ENCODE measurements at regions not wholly inside any gene's neighbourhood (a gene's known extent, or its start where the extent isn't known, plus 50 kb on each side); places are given as distances from the start of the nearest gene placed in this dataset.

DNA sequence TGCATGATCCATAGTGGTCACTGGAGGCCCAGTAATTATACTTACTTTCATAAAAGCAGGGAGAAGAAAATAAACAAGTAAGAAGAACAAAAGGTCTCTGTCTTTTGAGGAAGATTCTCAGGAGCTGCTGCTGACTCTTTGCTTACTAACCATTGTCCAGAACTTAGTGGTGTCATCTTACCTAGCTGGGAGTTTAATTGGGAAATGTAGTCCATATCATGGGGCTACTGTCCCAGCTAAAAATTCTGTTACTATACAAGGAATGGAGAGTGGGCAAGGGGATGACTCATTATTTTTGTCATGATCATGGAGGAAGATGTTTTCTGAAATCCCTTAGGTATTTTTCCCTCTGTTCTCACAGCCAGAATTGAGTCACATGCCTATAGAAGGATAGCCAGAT is 639.3 kb downstream of the MTRR start:
- no peaks in the 10 kb centered on the region for H3K4me1 ChIP-seq
- no peak for DNase-seq (ENCODE audit: extremely low spot score in 2 of 2)
- H3K9me3 ChIP-seq = no peaks in the 10 kb centered on the region
- TF ChIP-seq POLR2A (IDR thresholded peaks at IDR 0.05) (no peak), POLR2AphosphoS5 (IDR thresholded peaks at IDR 0.05; ENCODE audit: insufficient read depth in 1 of 2, low read depth in 1 of 2) (no peak)
- TF ChIP-seq, protein P1, sequence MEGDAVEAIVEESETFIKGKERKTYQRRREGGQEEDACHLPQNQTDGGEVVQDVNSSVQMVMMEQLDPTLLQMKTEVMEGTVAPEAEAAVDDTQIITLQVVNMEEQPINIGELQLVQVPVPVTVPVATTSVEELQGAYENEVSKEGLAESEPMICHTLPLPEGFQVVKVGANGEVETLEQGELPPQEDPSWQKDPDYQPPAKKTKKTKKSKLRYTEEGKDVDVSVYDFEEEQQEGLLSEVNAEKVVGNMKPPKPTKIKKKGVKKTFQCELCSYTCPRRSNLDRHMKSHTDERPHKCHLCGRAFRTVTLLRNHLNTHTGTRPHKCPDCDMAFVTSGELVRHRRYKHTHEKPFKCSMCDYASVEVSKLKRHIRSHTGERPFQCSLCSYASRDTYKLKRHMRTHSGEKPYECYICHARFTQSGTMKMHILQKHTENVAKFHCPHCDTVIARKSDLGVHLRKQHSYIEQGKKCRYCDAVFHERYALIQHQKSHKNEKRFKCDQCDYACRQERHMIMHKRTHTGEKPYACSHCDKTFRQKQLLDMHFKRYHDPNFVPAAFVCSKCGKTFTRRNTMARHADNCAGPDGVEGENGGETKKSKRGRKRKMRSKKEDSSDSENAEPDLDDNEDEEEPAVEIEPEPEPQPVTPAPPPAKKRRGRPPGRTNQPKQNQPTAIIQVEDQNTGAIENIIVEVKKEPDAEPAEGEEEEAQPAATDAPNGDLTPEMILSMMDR (IDR thresholded peaks at IDR 0.05) = no peak
- intact Hi-C loops (cut with DNase I) = no loop called here
- no peak overlapping the region for H3K4me3 ChIP-seq
- H3K27me3 ChIP-seq = no peaks in the 10 kb centered on the region
- H3K36me3 ChIP-seq = no peaks in the 10 kb centered on the region
- no peak overlapping the region for H3K27ac ChIP-seq

GRCh38 chr5:8516356-8516755 is 647.4 kb downstream of the MTRR start:
- no peak for DNase-seq (ENCODE audit: extremely low spot score in 2 of 2)
- Histone ChIP-seq H3K4me3 (no peak overlapping the region), H3K27ac (no peak overlapping the region), H3K4me1 (no peaks in the 10 kb centered on the region), H3K36me3 (no peaks in the 10 kb centered on the region), H3K27me3 (no peaks in the 10 kb centered on the region), H3K9me3 (no peaks in the 10 kb centered on the region)
- TF ChIP-seq, protein P1 (IDR thresholded peaks at IDR 0.05) = no peak
- TF ChIP-seq POLR2A (IDR thresholded peaks at IDR 0.05) = no peak
- no peak for TF ChIP-seq POLR2AphosphoS5 (IDR thresholded peaks at IDR 0.05; ENCODE audit: insufficient read depth in 1 of 2, low read depth in 1 of 2)
- intact Hi-C loops (cut with DNase I) = no loop called here

DNA sequence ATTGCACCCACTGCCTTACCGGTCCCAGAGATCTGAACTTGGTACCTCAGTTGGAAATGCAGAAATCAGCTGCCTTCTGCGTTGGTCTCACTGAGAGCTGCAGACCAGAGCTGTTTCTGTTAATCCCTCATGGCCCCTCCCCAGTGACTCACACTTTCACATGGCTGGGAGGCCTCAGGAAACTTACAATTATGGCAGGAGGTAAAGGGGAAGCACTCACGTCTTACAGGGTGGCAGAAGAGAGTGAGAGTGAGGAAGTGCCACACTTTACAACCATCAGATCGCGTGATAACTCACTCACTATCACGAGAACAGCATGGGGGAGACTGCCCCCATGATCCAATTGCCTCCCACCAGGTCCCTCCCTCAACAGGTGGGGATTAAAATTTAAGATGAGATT is 648.5 kb downstream of the MTRR start:
- intact Hi-C loops (cut with DNase I) = no loop called here
- no peaks in the 10 kb centered on the region for H3K4me1 ChIP-seq
- no peak overlapping the region for H3K27ac ChIP-seq
- no peaks in the 10 kb centered on the region for H3K9me3 ChIP-seq
- H3K36me3 ChIP-seq = no peaks in the 10 kb centered on the region
- no peak for TF ChIP-seq POLR2AphosphoS5 (IDR thresholded peaks at IDR 0.05; ENCODE audit: insufficient read depth in 1 of 2, low read depth in 1 of 2)
- TF ChIP-seq, protein P1 (IDR thresholded peaks at IDR 0.05) = no peak
- TF ChIP-seq POLR2A (IDR thresholded peaks at IDR 0.05) = no peak
- H3K27me3 ChIP-seq = no peaks in the 10 kb centered on the region
- no peak overlapping the region for H3K4me3 ChIP-seq
- DNase-seq (ENCODE audit: extremely low spot score in 2 of 2) = no peak

DNA sequence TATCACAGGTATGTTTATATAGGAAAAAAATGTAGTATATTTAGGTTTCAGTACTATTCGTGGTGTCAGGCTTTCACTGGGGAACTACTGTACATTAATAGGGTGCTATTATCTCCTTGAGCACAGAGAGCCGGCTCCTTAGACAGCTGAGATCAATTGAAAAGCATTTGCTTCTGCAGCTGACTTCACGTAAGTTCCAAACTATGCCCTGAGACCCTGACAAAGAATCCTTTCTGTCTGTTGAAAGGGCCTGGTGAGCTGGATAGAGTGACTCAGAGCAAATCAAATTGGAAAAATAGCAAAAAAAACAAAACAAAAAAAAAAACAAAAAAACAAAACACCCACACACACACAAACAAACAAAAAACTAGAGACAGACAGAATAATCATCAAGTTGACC is 652.0 kb downstream of the MTRR start:
- H3K27me3 ChIP-seq = no peaks in the 10 kb centered on the region
- TF ChIP-seq POLR2A (IDR thresholded peaks at IDR 0.05) = no peak
- no peak for TF ChIP-seq POLR2AphosphoS5 (IDR thresholded peaks at IDR 0.05; ENCODE audit: insufficient read depth in 1 of 2, low read depth in 1 of 2)
- TF ChIP-seq, protein P1 (IDR thresholded peaks at IDR 0.05) = no peak
- no peak overlapping the region for H3K27ac ChIP-seq
- no peaks in the 10 kb centered on the region for H3K4me1 ChIP-seq
- H3K9me3 ChIP-seq = no peaks in the 10 kb centered on the region
- H3K4me3 ChIP-seq = no peak overlapping the region
- no peaks in the 10 kb centered on the region for H3K36me3 ChIP-seq
- intact Hi-C loops (cut with DNase I) = no loop called here
- DNase-seq (ENCODE audit: extremely low spot score in 2 of 2) = no peak

DNA sequence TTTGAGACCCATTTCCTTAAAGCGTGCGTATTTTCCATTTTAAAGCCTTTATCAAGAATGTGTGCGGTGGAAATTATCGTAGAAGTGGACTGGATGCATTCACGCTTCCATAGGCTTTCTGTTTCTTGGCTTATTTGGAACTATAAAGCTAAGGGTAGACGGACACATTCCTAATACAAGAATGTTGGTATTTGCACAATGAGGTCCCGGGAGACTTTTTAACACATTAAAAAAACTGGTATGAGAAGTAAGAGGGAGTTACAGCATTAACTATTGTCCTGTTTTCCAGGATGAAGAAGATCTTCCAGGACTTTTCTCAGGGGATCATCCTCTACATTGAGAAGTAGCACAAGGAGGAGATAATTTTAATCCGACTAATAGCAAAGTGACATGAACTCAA is 653.0 kb downstream of the MTRR start:
- no peak for TF ChIP-seq POLR2AphosphoS5 (IDR thresholded peaks at IDR 0.05; ENCODE audit: insufficient read depth in 1 of 2, low read depth in 1 of 2)
- no peak for TF ChIP-seq POLR2A (IDR thresholded peaks at IDR 0.05)
- TF ChIP-seq, protein P1 (IDR thresholded peaks at IDR 0.05) = no peak
- H3K27me3 ChIP-seq = no peaks in the 10 kb centered on the region
- no peak for DNase-seq (ENCODE audit: extremely low spot score in 2 of 2)
- H3K4me1 ChIP-seq = no peaks in the 10 kb centered on the region
- no peaks in the 10 kb centered on the region for H3K9me3 ChIP-seq
- no peaks in the 10 kb centered on the region for H3K36me3 ChIP-seq
- H3K4me3 ChIP-seq = no peak overlapping the region
- intact Hi-C loops (cut with DNase I) = no loop called here
- no peak overlapping the region for H3K27ac ChIP-seq
